H9 (cell line): ENCODE measurements at regions not wholly inside any gene's neighbourhood (a gene's known extent, or its start where the extent isn't known, plus 50 kb on each side); places are given as distances from the start of the nearest gene placed in this dataset.
A peak's percentile ranks its signal among the peaks of the same experiment; 100 is the strongest.

Source experiments
- DNase-seq: peaks from one replicate; pipeline ENCODE4 v3.0.0-alpha.2; 2017
- H2AFZ ChIP-seq: one replicate; pipeline ENCODE4 v1.6.1; 2013; ENCODE audit warnings: mild to moderate bottlenecking, low read length, control low read depth, moderate library complexity
- H2AK5ac ChIP-seq: 2 replicates; pipeline ENCODE4 v1.6.1; 2013; ENCODE audit warnings: low read length, control low read depth, mixed read lengths; ENCODE audit not compliant: insufficient read length
- H2BK120ac ChIP-seq: one replicate; pipeline ENCODE4 v1.6.1; 2013; ENCODE audit warnings: low read depth, mild to moderate bottlenecking, low read length, control low read depth, inconsistent platforms; ENCODE audit not compliant: poor library complexity, severe bottlenecking
- H2BK12ac ChIP-seq: 2 replicates; pipeline ENCODE4 v1.6.1; 2013; ENCODE audit warnings: low read length, control low read depth, mixed read lengths, low read depth; ENCODE audit not compliant: insufficient read length
- H2BK15ac ChIP-seq: 2 replicates; pipeline ENCODE4 v1.6.1; 2013; ENCODE audit warnings: low read depth, low read length, control low read depth
- H2BK20ac ChIP-seq: one replicate; pipeline ENCODE4 v1.6.1; 2013; ENCODE audit warnings: low read depth, mild to moderate bottlenecking, low read length, control low read depth, inconsistent platforms; ENCODE audit not compliant: poor library complexity, severe bottlenecking
- H2BK5ac ChIP-seq: 2 replicates; pipeline ENCODE4 v1.6.1; 2013; ENCODE audit warnings: low read length, control low read depth, mixed read lengths; ENCODE audit not compliant: insufficient read length
- H3K14ac ChIP-seq: 2 replicates; pipeline ENCODE4 v1.6.1; 2013; ENCODE audit warnings: low read length, control low read depth; ENCODE audit not compliant: insufficient read depth
- H3K18ac ChIP-seq: 2 replicates; pipeline ENCODE4 v1.6.1; 2013; ENCODE audit warnings: low read depth, mild to moderate bottlenecking, mixed read lengths, low read length, control low read depth; ENCODE audit not compliant: insufficient read length
- H3K23ac ChIP-seq: 2 replicates; pipeline ENCODE4 v1.6.1; 2013; ENCODE audit warnings: low read length, control low read depth, mixed read lengths, low read depth; ENCODE audit not compliant: insufficient read length
- H3K23me2 ChIP-seq: 2 replicates; pipeline ENCODE4 v1.6.1; 2013; ENCODE audit warnings: low read depth, mild to moderate bottlenecking, mixed read lengths, low read length, control low read depth; ENCODE audit not compliant: insufficient read length, poor library complexity, severe bottlenecking
- H3K27ac ChIP-seq: 2 replicates; pipeline ENCODE4 v1.5.1; 2013; ENCODE audit warnings: low read length, control low read depth, mixed read lengths, low read depth; ENCODE audit not compliant: insufficient read length
- H3K27me3 ChIP-seq: 2 replicates; pipeline ENCODE4 v1.6.1; 2013; ENCODE audit warnings: low read length, control low read depth, inconsistent platforms; ENCODE audit not compliant: insufficient read depth
- H3K4ac ChIP-seq: 2 replicates; pipeline ENCODE4 v1.6.1; 2013; ENCODE audit warnings: low read depth, mild to moderate bottlenecking, control low read depth, inconsistent platforms, low read length, moderate library complexity
- H3K4me1 ChIP-seq: 2 replicates; pipeline ENCODE4 v1.6.1; 2013; ENCODE audit warnings: low read length, control low read depth, inconsistent platforms; ENCODE audit not compliant: insufficient read depth
- H3K4me2 ChIP-seq: 2 replicates; pipeline ENCODE4 v1.6.1; 2013; ENCODE audit warnings: low read length, control low read depth, mixed read lengths; ENCODE audit not compliant: insufficient read length, insufficient read depth
- H3K56ac ChIP-seq: 2 replicates; pipeline ENCODE4 v1.6.1; 2013; ENCODE audit warnings: low read depth, mild to moderate bottlenecking, mixed read lengths, low read length, control low read depth; ENCODE audit not compliant: insufficient read length
- H3K79me1 ChIP-seq: 2 replicates; pipeline ENCODE4 v1.6.1; 2013; ENCODE audit warnings: low read depth, mild to moderate bottlenecking, moderate library complexity, low read length, control low read depth, inconsistent platforms; ENCODE audit not compliant: insufficient read depth, poor library complexity, severe bottlenecking
- H3K79me2 ChIP-seq: 2 replicates; pipeline ENCODE4 v1.6.1; 2013; ENCODE audit warnings: low read length, control low read depth, inconsistent platforms; ENCODE audit not compliant: insufficient read depth
- H3K9ac ChIP-seq: 2 replicates; pipeline ENCODE4 v1.6.1; 2013; ENCODE audit warnings: low read length, control low read depth, mixed read lengths; ENCODE audit not compliant: insufficient read length; ENCODE audit errors: extremely low read depth
- H3K9me3 ChIP-seq: one replicate; pipeline ENCODE4 v1.6.1; 2013; ENCODE audit warnings: low read depth, low read length, inconsistent platforms; ENCODE audit not compliant: control insufficient read depth
- H3T11ph ChIP-seq: one replicate; pipeline ENCODE4 v1.6.1; 2013; ENCODE audit warnings: mild to moderate bottlenecking, low read length, control low read depth, inconsistent platforms
- H4K20me1 ChIP-seq: one replicate; pipeline ENCODE4 v1.6.1; 2013; ENCODE audit not compliant: control insufficient read depth, insufficient read length, insufficient read depth
- H4K5ac ChIP-seq: 2 replicates; pipeline ENCODE4 v1.6.1; 2013; ENCODE audit warnings: low read depth, mild to moderate bottlenecking, mixed read lengths, low read length, control low read depth; ENCODE audit not compliant: insufficient read length
- H4K8ac ChIP-seq: replicated peaks from 2 replicates; pipeline ENCODE4 v1.6.1; 2013; ENCODE audit warnings: low read length, control low read depth, mixed read lengths, low read depth; ENCODE audit not compliant: insufficient read length
- H4K91ac ChIP-seq: 2 replicates; pipeline ENCODE4 v1.6.1; 2013; ENCODE audit warnings: low read depth, mild to moderate bottlenecking, moderate library complexity, mixed read lengths, low read length, control low read depth; ENCODE audit not compliant: insufficient read length
- H3K27ac Mint-ChIP-seq, 3 experiments: 2 replicates in 2 of 3; 3 replicates in 1 of 3; pipeline ENCODE4 v1.8.0; 2020 to 2021; ENCODE audit warnings: mixed read lengths in 3 of 3, mild to moderate bottlenecking in 1 of 3, moderate library complexity in 1 of 3
- H3K27me3 Mint-ChIP-seq: 2 replicates; pipeline ENCODE4 v1.8.0; 2021; ENCODE audit warnings: low read depth, mild to moderate bottlenecking, moderate library complexity, mixed read lengths
- H3K36me3 Mint-ChIP-seq, 3 experiments: 2 replicates in 2 of 3; 3 replicates in 1 of 3; pipeline ENCODE4 v1.8.0; 2020 to 2021; ENCODE audit warnings: low read depth in 3 of 3, mixed read lengths in 3 of 3; ENCODE audit not compliant: insufficient read depth in 1 of 3
- H3K4me1 Mint-ChIP-seq, 2 experiments: 2 replicates each; pipeline ENCODE4 v1.8.0; 2020; ENCODE audit warnings: mixed read lengths in 2 of 2
- H3K4me3 Mint-ChIP-seq, 2 experiments: 2 replicates in 1 of 2; 3 replicates in 1 of 2; pipeline ENCODE4 v1.8.0; 2020 to 2021; ENCODE audit warnings: mild to moderate bottlenecking in 2 of 2, mixed read lengths in 2 of 2, moderate library complexity in 1 of 2
- H3K9me3 Mint-ChIP-seq, 2 experiments: 2 replicates in 1 of 2; 3 replicates in 1 of 2; pipeline ENCODE4 v1.8.0; 2020; ENCODE audit warnings: mild to moderate bottlenecking in 2 of 2, mixed read lengths in 2 of 2, moderate library complexity in 1 of 2
- CTCF ChIP-seq: fragments of 200-600 bp; sonication (generic); conservative IDR thresholded peaks from 3 replicates; pipeline ENCODE4 v1.8.0; 2021; ENCODE audit warnings: antibody characterized with exemption, mild to moderate bottlenecking

GRCh38 chr2:118237451-118237850 lies 149.2 kb downstream of the INSIG2 start:
- Histone ChIP-seq H3K4ac (no peak overlapping the region), H3T11ph (no peak overlapping the region), H2BK120ac (no peak overlapping the region), H2BK12ac (no peak overlapping the region), H3K27me3 (no peaks in the 10 kb centered on the region), H3K9me3 (no peaks in the 10 kb centered on the region), H2AFZ (no peak overlapping the region), H2BK15ac (no peak overlapping the region), H3K79me2 (no peaks in the 10 kb centered on the region), H2BK5ac (no peak overlapping the region), H3K18ac (no peak overlapping the region), H2AK5ac (no peak overlapping the region), H3K14ac (no peak overlapping the region), H3K23me2 (no peaks in the 10 kb centered on the region), H3K4me2 (no peak overlapping the region), H3K9ac (no peak overlapping the region), H3K56ac (no peak overlapping the region), H4K20me1 (no peaks in the 10 kb centered on the region), H3K23ac (no peak overlapping the region), H4K91ac (no peak overlapping the region), H4K8ac (no peak overlapping the region), H3K4me1 (no peaks in the 10 kb centered on the region), H4K5ac (no peak overlapping the region), H2BK20ac (no peak overlapping the region), H3K79me1 (no peaks in the 10 kb centered on the region), H3K27ac (no peak overlapping the region)
- peaks cover 0 to 2% (median 0%) of the 10 kb centered on the region in 3 experiments; a peak in 1 of 7 replicates for H3K36me3 Mint-ChIP-seq
- H3K27ac Mint-ChIP-seq = no peak overlapping the region; a peak in 1 of 7 replicates
- H3K9me3 Mint-ChIP-seq = peaks cover 9 to 10% of the 10 kb centered on the region in 2 experiments
- H3K4me3 Mint-ChIP-seq = no peak overlapping the region
- TF ChIP-seq CTCF = peak; percentile 48; the same call in 2 of the 3 replicates
- H3K27me3 Mint-ChIP-seq = peaks cover 7% of the 10 kb centered on the region; the same call in 1 of the 2 replicates
- peaks cover 3 to 7% of the 10 kb centered on the region in 2 experiments; a peak in 3 of 4 replicates for H3K4me1 Mint-ChIP-seq
- no peak for DNase-seq
